ENCODE measurements at regions not wholly inside any gene's neighbourhood (a gene's known extent, or its start where the extent isn't known, plus 50 kb on each side); places are given as distances from the start of the nearest gene placed in this dataset.

GRCh38 chr15:27656296-27656987 lies 442.7 kb downstream of the OCA2 start:
- TF ChIP-seq CTCF (IDR thresholded peaks at IDR 0.05; ENCODE audit: insufficient read depth, low read depth, low read length), result no peak
- H3K36me3 ChIP-seq (ENCODE audit: control insufficient read depth, insufficient read depth, low read length), result no peaks in the 10 kb centered on the region
- no peaks in the 10 kb centered on the region for H3K27me3 ChIP-seq (ENCODE audit: control insufficient read depth, insufficient read depth, low read length)
- POLR2A ChIA-PET, result no interaction called here
- DNase-seq (ENCODE audit: low read depth), result no peak
- no peak overlapping the region for H3K4me3 ChIP-seq (ENCODE audit: low read depth, low read length)
- CTCF ChIA-PET, result no interaction called here

GRCh38 chr15:27655056-27655455 lies 444.1 kb downstream of the OCA2 start:
- ChIA-PET POLR2A (no interaction called here), CTCF (no interaction called here)
- H3K4me3 ChIP-seq (ENCODE audit: low read depth, low read length), result no peak overlapping the region
- H3K36me3 ChIP-seq (ENCODE audit: control insufficient read depth, insufficient read depth, low read length), result no peaks in the 10 kb centered on the region
- no peaks in the 10 kb centered on the region for H3K27me3 ChIP-seq (ENCODE audit: control insufficient read depth, insufficient read depth, low read length)
- TF ChIP-seq CTCF (IDR thresholded peaks at IDR 0.05; ENCODE audit: insufficient read depth, low read depth, low read length), result no peak
- no peak for DNase-seq (ENCODE audit: low read depth)

- POLR2A ChIA-PET, result no interaction called here
- CTCF ChIA-PET, result no interaction called here
These were observed 448.9 kb downstream of the OCA2 start for GRCh38 chr15:27650244-27650643.

GRCh38 chr15:27648359-27648758 lies 450.8 kb downstream of the OCA2 start:
- CTCF ChIA-PET, result interaction anchor here (0.7 kb wide), 1 partner anchor 34 kb away, joined by 3 read pairs; no protein-coding TSS in a partner anchor
- H3K4me3 ChIP-seq (ENCODE audit: low read depth, low read length), result no peak overlapping the region
- H3K27me3 ChIP-seq (ENCODE audit: control insufficient read depth, insufficient read depth, low read length), result no peaks in the 10 kb centered on the region
- no peaks in the 10 kb centered on the region for H3K36me3 ChIP-seq (ENCODE audit: control insufficient read depth, insufficient read depth, low read length)
- no peak for TF ChIP-seq CTCF (IDR thresholded peaks at IDR 0.05; ENCODE audit: insufficient read depth, low read depth, low read length)
- POLR2A ChIA-PET, result no interaction called here
- no peak for DNase-seq (ENCODE audit: low read depth)

More at GRCh38 chr15:27650244-27650643, 448.9 kb downstream of the OCA2 start:
- Histone ChIP-seq H3K4me3 (ENCODE audit: low read depth, low read length) (no peak overlapping the region), H3K36me3 (ENCODE audit: control insufficient read depth, insufficient read depth, low read length) (no peaks in the 10 kb centered on the region), H3K27me3 (ENCODE audit: control insufficient read depth, insufficient read depth, low read length) (no peaks in the 10 kb centered on the region)
- no peak for DNase-seq (ENCODE audit: low read depth)
- no peak for TF ChIP-seq CTCF (IDR thresholded peaks at IDR 0.05; ENCODE audit: insufficient read depth, low read depth, low read length)

- H3K36me3 ChIP-seq (ENCODE audit: control insufficient read depth, insufficient read depth, low read length), result no peaks in the 10 kb centered on the region
- no peak for TF ChIP-seq CTCF (IDR thresholded peaks at IDR 0.05; ENCODE audit: insufficient read depth, low read depth, low read length)
- no peaks in the 10 kb centered on the region for H3K27me3 ChIP-seq (ENCODE audit: control insufficient read depth, insufficient read depth, low read length)
- ChIA-PET POLR2A (no interaction called here), CTCF (no interaction called here)
- DNase-seq (ENCODE audit: low read depth), result no peak
- no peak overlapping the region for H3K4me3 ChIP-seq (ENCODE audit: low read depth, low read length)
These were observed 452.6 kb downstream of the OCA2 start for GRCh38 chr15:27646531-27646930.
